Mucosa of descending colon (tissue), 3 donors: ENCODE measurements at regions not wholly inside any gene's neighbourhood (a gene's known extent, or its start where the extent isn't known, plus 50 kb on each side); places are given as distances from the start of the nearest gene placed in this dataset.

ENCODE experiments used
- ATAC-seq: fragments of 200-7000 bp; cut with Tn5 transposase; one replicate; pipeline ENCODE4 v1.9.1; 2020; ENCODE audit warnings: mild to moderate bottlenecking, moderate library complexity
- DNase-seq, 3 donors: peaks; one replicate each; pipeline ENCODE4 v3.0.0-alpha.2; 2020
- H3K36me3 ChIP-seq: fragments of 200-600 bp; one replicate; pipeline ENCODE4 v1.8.0; 2021; ENCODE audit warnings: low read depth, mild to moderate bottlenecking
- H3K4me1 ChIP-seq: fragments of 200-600 bp; one replicate; pipeline ENCODE4 v1.8.0; 2021; ENCODE audit warnings: low read depth, mild to moderate bottlenecking
- H3K4me3 ChIP-seq: fragments of 200-600 bp; one replicate; pipeline ENCODE4 v1.8.0; 2021; ENCODE audit warnings: mild to moderate bottlenecking
- H3K9me3 ChIP-seq: fragments of 200-600 bp; one replicate; pipeline ENCODE4 v1.8.0; 2021; ENCODE audit warnings: mild to moderate bottlenecking
- CTCF ChIP-seq: fragments of 200-600 bp; IDR thresholded peaks from one replicate; pipeline ENCODE4 v1.8.0; 2022; ENCODE audit warnings: antibody characterized with exemption, mild to moderate bottlenecking
- intact Hi-C, 2 donors: fragments of 100-400 bp; cut with DNase I in 1 of 2; cut with micrococcal nuclease in 1 of 2; formaldehyde crosslinking; loops; one replicate each; pipeline versions ENCODE4 v1.11.0 to v1.11.1; 2022; cut with DNase I, micrococcal nuclease
- donor health status: DM: no; HTN: no; CAD: no; lungs with moderate emphysema.
- donor health status: DM: no; HTN: no; CAD: no.
- donor health status: DM: no; HTN: yes; CAD: no.

- H3K9me3 ChIP-seq: no peaks in the 10 kb centered on the region
- intact Hi-C loops: no loop called here
- no peaks in the 10 kb centered on the region for H3K4me1 ChIP-seq
- DNase-seq (peak in 2 of 3 donors; percentile 2 to 7), ATAC-seq (no peak)
- no peak overlapping the region for H3K4me3 ChIP-seq
- no peak for TF ChIP-seq CTCF
- H3K36me3 ChIP-seq: no peaks in the 10 kb centered on the region
Measured at GRCh38 chr16:85429776-85430522, 183.2 kb upstream of the GSE1 start.

GRCh38 chr16:85430523-85431421 lies 182.3 kb upstream of the GSE1 start:
- no peak for ATAC-seq
- H3K36me3 ChIP-seq: no peaks in the 10 kb centered on the region
- intact Hi-C loops: no loop called here
- peaks cover 2% of the 10 kb centered on the region for H3K4me1 ChIP-seq
- no peak overlapping the region for H3K4me3 ChIP-seq
- H3K9me3 ChIP-seq: no peaks in the 10 kb centered on the region
- DNase-seq: peak; percentile 3 to 49 (median 20)
- TF ChIP-seq CTCF: no peak

GRCh38 chr16:85431431-85432124 lies 181.5 kb upstream of the GSE1 start:
- ATAC-seq (no peak), DNase-seq (peak in 2 of 3 donors; percentile 21 to 45)
- intact Hi-C loops: no loop called here
- H3K9me3 ChIP-seq: no peaks in the 10 kb centered on the region
- no peak overlapping the region for H3K4me3 ChIP-seq
- TF ChIP-seq CTCF: no peak
- peaks cover 10% of the 10 kb centered on the region for H3K4me1 ChIP-seq
- H3K36me3 ChIP-seq: no peaks in the 10 kb centered on the region

- intact Hi-C loops: no loop called here
- no peak for ATAC-seq
- TF ChIP-seq CTCF: no peak
- no peaks in the 10 kb centered on the region for H3K36me3 ChIP-seq
- H3K4me1 ChIP-seq: peaks cover 18% of the 10 kb centered on the region
- H3K4me3 ChIP-seq: no peak overlapping the region
- DNase-seq: peak in 1 of 3 donors; percentile 8
- no peaks in the 10 kb centered on the region for H3K9me3 ChIP-seq
Measured at GRCh38 chr16:85432606-85433005, 180.5 kb upstream of the GSE1 start.

GRCh38 chr16:85433477-85433876 lies 179.6 kb upstream of the GSE1 start:
- ATAC-seq: no peak
- no peak for TF ChIP-seq CTCF
- intact Hi-C loops: no loop called here
- Histone ChIP-seq H3K36me3 (no peaks in the 10 kb centered on the region), H3K9me3 (no peaks in the 10 kb centered on the region), H3K4me1 (peaks cover 26% of the 10 kb centered on the region), H3K4me3 (no peak overlapping the region)
- DNase-seq: no peak
